ENCODE measurements at regions not wholly inside any gene's neighbourhood (a gene's known extent, or its start where the extent isn't known, plus 50 kb on each side); places are given as distances from the start of the nearest gene placed in this dataset.

DNA sequence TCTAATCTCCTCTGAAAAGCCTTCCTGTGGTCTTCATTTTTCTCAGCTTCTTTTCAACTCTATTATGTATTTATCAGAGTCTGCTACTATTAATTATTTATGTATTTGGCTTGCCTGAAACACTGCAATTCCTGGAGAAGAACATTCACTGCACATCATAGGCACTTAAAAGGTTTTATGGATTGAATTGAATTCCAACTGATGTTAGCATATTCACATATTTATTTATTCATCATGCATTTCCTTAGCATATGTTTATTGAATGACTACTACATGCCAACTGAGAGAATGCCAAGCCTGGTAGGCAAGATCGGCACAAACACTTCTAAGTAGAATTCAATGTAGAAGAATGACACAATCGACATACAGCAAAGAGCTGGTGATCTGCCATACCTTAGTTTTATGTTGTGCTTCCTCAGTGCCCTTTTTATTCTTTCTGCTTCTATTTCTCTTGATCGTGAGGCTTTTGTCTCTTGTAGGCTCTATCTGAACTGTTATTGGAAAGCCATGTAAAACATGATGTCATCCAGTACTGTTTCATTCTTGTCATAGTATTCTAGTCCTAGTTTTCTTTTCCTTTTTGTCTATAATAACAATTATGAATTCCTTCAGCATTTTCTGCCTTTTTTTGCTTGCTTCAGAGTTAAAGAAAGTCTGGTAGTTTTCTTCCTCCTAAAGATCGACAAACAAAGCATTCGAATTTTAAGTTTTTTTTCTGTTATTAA, 454.2 kb downstream of the TLE4 start:
- FAIRE-seq: no peak

DNA sequence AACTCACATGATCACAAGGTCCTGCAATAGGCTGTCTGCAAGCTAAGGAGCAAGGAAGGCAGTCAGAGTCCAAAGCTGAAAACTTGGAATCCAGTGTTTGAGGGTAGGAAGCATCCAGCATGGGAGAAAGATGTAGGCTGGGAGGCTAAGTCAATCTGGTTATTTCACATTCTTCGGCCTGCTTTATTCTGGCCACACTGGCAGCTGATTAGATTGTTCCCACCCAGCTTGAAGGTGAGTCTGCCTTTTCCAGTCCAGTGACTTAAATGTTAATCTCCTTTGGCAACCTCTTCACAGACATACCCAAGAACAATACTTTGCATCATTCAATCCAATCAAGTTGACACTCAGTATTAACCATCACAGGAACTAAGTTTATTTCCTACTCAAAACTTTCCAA, 453.4 kb downstream of the TLE4 start:
- no peak for FAIRE-seq

DNA sequence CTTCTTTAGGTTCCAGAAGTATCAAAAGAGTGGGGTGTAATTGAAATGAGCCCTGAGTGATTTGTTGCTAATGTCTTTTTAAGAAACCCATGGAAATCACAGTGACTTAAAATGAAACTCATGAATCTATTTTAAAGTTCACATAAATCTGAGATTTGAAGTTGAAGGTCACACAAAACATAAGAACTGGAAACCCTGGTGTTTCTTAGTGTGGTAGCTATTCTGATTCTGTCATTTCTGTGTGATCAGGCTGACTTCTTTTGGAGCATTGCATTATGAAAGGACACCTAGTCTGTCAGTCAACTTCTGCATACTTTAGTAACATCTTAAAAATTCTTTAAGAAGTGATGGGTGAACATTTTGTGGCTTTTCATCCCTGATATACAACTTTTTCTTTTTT, 448.8 kb downstream of the TLE4 start:
- no peak for FAIRE-seq

DNA sequence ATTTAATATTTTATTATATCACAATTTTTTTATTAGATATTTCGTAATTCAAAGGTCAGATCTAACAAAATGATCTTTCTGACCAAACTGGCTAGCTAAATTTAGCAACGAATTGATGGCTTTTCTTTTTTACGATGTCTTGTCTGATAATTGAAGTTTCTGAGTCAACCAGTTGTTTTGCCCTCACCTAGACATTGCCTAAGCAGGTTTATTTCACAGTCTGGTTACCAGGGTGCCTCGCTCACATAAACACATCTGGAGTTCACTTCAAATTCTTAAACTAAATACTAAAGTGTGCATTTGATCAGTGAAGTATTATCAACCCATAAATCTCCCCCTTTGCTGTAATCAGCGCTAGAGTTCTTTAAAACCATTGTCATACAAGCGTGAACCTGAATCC, 448.3 kb downstream of the TLE4 start:
- FAIRE-seq: no peak

DNA sequence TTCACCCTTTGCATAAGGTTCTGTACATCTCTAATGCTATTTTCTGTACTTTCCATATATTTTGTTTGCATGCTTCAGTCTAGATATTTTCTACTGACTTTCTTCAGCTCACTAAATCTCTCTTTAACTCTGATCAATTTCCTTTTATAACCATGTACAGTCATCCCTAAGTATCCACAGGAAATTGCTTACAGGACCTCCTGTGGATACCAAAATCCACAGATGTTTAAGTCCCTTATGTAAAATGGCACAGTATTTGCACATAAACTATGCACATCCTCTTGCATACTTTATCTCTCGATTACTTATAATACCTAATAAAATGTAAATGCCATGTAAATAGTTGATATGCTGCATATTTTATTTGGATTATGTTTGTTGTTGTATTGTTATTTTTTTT, 442.1 kb downstream of the TLE4 start:
- no peak for FAIRE-seq

DNA sequence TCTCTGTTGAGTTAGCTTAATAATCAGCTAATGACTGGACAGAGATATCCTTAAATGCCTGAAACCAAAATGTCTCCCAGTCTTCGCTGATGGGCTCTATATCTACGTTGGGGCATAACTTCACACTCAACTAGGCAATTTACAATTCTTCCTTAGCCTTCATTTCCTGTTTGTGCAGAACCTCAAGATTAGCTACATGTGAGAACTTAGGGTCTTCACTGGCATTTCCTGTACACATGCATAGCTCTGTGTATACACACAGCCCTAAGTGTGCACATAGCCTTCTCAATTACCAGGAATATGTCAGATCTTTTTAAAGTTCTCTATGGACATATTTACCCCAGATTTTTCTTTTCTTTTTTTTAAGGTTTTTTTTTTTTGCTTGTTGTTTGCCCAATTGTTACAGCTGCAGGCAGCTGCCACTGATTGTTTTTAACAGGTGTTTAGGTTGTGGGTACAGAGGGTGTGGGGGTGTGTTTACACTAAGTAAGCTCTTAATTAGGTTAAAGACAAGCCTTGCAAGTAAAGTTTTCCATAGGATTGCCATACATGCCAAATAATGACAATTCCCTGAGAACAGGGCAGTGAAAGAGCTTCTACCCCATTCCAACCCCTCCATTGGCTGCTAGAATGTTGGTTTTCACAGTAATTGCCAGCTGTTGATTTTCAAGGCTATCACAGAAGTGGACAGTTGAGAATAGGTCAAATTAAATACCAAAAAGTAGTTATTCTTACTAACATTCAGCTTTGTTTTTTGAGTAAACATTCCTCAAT, 441.0 kb downstream of the TLE4 start:
- FAIRE-seq: no peak

DNA sequence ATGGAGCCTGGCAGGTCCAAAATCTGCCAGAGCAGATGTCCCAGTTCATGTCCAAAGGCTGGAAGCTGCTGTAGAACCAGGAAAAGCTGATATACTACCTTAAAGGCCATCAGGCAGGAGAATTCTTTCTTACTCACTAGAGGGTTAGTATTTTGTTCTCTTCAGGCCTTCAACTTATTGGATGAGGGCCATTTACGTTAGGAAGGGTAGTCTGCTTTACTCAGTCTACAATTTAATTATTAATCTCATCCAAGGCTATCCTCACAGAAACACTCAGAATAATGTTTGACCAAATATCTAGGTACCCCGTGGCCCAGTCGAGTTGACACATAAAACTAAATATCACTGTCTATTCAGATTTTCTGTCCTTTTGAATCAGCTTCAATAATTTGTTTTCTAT, 437.4 kb downstream of the TLE4 start:
- FAIRE-seq: no peak

DNA sequence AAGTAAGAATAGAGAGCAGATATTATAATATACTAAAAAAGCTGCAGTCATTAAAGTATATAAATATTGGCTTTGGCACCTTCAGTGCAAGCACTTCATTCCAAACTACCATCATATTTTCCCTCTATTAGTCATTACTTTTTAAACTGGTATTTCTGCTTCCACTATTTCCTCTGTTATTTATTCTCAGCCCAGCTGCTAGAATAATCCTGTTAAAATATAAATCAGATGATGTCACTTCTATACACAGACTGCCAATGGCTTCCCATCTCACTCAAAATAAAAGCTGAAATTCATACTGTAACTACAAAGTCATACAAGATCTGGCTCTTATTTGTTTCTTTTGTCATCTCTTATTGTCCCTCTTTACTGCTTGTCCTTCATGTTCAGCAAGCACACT, 432.9 kb downstream of the TLE4 start:
- FAIRE-seq: no peak

DNA sequence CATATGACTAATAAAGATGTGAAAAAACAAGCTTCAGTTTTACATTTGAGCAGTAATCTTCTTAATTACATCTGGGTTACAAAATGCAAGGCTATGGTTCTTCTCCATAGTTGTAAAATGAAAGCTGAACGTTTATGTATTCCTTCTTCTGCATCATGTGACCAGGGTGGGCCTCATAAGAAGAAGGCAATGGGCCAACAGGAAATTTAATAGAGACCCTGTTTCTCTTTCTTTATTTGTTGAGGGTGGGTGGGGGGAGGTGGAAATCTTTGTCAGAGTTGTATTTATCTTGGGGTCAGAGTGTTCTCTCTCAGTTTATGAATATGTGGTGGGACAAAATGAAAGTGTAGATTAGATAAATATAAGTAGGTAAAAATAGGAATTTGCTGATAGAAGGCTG, 418.8 kb downstream of the TLE4 start:
- no peak for FAIRE-seq

DNA sequence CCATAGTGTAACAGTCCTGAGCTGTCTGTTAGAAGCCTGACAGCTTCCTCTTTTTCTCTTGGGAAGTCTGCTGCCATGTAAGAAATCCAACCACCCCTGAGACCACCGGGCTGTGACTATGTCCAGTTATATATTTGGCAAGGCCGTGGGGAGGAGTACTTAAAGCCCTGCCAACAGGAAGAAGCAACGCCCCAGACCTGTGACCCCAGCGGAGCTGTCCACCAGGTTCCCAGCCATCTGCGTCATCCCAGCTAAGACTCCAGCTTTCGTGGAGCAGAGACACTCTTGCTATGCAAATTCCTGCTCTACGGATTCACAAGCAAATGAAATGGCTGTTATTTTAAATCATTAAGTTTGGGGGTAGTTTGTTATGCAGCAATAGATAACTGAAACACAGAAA, 417.3 kb downstream of the TLE4 start:
- FAIRE-seq: no peak

DNA sequence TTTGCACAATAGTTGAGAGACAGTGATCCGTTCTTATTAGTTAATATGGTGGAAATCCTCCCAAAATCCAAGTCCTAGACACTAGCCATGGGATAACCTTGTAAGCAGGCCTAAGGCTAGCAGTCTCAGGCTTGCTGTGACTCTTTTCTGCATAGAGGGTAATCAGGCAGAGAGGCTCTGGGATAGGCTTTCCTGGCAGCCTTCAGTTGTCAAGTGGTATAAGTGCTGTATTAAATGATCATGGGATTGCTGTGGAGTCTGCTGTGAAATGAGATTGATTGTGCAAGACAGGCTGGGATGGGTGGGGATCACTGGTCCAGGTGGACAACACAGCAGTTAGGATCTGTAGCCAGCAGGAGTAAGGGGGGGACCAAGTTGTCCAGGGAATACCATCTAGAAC, 416.4 kb downstream of the TLE4 start:
- FAIRE-seq: no peak

DNA sequence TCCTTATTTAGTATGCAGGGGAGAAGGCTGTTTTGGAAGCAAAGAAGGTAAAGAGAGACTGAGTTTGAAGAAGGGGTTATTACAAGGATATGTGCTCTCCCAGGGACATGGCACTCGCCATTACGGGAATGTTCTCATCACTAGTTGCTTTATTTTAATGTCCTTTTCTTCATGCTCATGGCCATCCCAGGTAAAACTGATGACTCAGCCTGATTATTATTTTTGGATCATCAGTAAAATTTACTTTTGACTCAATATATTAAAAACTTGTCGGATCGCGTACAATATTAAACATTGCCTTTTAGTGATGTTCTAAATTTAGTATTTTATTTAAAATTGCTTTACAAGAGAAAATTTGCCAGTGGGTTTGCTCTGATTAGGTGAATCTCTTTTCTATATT, 414.7 kb downstream of the TLE4 start:
- FAIRE-seq: no peak

DNA sequence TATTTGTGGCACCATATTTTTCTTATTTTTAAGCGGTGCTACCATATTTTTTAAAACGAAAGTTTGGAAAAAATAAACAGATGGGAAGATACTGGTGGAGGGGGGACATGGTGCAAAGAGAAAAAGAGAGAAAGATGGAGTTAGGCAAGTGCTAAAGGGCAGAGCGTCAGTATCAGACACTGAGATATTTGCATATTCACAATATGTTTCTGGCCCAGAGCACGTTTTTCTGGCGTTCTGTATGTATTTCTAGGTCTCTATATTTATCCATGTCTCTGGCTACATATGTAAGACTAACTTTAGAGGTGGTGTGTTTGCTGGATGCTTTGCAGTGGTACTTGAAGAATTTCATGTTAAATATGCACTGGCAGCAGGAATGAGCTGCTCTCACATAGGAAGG, 414.0 kb downstream of the TLE4 start:
- FAIRE-seq: no peak

DNA sequence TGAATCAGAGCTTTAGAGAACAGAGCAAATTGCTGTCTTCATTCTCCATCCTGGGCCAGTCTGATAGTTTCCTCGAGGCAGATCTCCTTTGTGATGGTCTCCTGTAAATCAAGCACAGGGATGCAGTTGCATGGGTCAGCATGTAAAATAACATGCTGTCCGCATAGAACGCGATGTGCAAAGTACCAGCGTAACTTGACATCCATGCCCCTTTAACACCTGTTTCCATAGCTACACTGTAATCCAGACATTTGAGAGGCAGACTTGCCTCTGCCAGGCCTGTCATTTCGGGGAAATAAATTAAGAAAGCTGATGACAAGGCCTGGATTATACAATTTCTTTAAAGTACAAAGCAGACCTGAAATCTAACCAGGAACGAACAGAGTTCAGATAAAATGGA, 413.5 kb downstream of the TLE4 start:
- FAIRE-seq: no peak

DNA sequence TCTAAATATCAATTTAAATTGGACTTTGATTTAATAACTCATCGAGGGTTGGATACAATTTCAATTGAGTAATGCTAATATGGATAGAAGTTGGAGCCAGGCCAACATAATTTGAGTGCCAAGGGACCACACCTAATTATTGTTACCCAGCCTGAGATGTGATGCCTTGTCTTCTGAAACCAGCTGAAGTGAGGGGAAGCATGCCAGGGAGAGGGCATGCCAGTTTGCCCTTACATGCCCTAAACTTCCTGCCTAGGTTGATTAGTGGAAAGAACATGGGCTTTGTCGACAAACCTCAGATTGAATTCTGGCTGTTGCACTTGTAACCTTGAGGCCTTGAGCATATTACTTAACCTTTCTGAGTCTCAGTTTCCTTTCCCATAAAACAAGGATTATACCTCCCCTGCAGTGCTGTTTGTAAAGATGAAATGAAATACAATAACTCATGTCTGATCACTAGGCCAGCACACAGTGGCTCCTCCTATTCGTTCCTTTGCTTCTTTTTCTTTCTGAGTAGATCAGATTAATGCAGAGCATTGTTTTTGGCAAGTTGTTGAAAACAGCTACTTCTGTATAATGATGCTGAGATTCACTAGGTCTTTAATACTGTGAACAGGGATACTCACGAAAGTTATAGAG, 412.8 kb downstream of the TLE4 start:
- no peak for FAIRE-seq

DNA sequence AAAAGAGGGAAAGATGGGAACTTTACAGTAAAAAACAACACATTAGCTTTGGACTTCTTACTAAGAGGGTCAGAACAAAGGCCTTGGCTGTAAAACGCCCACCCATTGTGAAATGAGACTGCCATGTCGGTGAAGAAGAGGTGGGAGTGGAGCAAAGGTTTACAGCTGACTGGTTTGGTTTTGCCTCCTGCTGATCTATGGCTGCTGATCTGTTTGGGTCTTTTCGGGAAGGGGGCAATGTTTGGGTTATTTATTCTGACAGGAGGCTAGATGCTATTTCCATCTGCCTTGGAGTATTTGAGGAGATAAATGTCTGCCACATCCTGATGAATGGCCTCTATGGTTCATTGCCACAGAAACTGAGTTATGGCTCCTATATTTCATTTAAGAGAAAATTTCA, 408.7 kb downstream of the TLE4 start:
- no peak for FAIRE-seq

DNA sequence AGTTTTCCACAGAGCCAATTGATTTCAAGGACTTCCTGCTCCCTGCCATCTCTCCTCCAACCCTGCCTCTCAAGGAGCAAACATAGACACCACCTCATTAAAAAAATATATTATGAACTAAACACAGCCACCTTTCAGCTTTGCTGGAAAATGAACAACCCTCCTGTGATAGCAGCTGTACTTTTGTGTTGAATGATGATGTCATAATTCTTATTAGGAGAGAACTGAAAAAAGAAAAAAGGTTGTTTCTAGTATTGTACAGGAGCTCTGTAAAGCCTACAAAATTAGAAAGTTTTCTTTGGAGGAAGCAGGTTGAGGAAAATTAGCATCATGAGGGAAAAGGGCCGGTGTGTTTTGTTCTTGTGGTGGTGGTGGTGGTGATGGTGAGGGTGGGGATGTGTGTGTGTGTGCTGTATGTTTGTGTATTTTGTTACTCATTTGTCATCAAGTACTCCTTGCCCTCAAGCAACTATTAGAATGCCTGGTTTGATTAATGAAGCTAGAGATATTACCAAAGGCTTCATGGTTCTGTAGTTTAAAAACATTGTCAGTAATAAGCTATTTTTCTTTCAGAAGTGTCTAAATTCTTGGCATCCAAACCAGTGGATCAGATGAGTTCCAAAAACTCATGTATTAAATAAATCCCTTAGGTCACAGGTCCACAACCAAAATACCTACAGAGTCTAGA, 405.9 kb downstream of the TLE4 start:
- no peak for FAIRE-seq

DNA sequence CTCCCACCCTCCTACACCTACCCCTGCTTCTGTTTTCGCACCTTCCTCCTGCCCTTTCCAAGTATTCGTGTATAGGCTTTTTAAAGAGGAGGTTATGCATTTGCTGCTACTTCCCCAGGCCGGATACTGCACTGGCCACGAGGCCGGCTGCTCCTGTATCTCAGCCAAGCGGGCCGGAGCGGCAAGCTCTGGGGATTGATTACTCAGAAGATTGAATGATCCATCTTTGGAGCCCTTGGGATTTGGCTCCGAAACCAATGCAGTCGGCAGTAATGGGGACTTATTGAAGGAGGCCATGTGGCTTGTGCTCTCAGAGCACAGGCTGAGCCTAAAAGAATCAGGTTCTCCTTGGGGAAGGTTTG, 405.3 kb downstream of the TLE4 start:
- FAIRE-seq: no peak

DNA sequence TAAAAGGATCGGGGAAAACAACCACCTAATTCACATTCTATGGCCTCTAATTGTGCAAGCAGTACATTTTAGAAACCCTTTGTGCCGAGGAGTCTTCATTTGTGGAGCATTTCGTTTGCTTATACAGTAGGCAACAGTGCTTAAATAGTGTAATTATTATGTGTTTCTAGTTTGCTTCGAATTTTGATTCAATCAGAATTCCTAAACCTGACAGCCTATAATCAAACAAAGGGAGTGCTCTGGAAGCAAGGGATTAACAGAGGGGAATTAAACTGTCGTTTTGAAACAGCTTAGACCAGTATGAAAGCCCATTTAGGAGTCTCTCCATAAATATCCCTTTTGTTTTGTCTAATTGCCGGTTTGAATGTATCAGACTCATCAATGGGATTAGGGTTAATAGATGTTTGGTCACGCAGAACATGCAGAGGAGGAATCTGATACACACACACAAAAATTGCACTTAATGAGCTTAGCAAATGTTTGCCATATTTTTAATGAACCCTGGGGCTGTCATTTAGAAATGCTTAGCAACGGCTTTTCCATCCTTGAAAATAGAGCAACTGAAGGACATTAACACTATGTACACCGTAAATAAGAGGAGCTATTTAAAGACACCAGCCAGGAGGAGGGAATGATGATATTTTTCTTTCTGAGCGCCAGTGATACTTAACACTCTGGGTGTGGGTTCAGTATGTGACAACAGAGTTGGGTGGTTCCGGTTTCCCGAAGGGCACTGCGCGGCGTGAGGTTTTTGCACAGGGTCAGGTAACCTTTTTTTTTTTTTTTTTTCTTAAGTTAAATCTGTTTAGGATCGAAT, 404.7 kb downstream of the TLE4 start:
- FAIRE-seq: no peak

DNA sequence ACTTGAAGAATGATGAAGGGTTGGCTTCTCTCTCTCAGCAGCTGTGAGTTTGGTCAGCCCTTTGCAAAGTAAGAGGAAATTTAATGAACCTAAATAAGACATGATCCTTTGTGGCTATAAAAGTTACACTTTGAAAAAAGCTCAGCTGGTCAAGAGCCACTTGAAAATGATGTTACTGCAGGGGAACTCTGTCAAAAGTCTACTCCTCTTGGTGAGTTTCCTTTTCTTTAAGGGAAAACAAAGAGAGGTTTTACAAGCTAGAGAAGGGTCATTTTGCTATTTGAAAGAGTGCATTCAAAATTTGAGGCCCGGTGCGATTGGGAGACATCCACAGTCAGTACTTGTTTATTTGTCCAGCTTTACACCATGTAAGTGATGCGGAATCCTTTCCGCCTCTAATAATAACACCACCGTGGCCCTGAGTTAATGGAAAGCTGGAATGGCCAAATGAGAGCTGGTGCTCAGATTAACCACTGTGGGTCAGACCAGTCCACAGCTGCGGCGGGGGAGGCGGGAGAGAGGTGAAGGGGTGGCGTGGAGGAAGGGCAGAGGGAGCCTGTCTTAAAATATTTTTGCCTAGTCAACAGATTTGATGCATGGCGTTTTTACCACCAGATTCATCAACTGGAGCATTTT, 404.0 kb downstream of the TLE4 start:
- no peak for FAIRE-seq

DNA sequence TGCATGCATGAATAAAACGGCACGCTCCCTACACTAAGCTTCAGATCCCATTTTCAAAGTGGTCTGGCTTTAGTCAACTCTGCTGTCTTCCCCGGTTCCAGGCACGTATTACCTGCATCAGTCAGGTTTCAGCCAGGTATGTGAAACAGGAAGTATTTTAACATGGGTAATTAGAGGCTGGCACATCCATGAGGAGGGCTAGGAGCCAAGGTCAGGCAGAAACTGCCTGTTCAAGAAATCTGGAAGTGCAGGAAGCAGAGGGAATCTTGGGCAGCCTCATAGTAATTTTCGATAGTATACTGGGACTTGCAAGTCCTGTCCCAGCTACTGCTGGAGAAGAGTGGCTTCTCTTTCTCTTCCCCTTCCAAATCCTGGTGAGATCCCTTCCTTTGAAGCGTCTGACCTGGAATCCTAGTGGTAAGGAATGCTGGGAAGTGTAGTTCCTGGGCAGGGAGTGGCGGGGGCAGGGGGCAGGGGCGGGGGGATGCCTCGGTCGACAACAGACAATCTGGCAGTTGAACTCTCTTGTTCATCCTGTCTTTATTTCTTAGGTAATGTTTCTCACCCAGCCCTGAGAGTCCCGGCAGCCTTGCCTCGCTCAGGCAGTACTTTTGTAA, 403.1 kb downstream of the TLE4 start:
- FAIRE-seq: no peak

DNA sequence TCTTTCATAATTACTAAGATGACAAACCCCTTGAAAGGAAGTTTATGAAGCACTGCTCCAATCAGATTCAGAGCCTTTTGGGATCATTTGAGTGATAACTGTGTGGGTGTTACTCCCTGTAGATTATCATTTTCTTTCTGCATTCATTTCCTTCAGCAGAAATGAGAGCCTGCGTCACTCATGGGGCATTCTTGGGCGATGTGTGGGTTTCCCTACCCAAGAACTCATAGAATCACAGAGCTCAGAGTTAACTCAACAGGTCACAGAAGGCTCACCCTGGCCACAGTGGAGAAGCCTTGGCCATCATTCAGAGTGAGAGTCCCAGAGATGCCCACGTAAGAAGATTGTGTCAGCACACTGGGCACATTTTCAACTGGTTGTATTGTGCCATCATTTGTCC, 401.9 kb downstream of the TLE4 start:
- no peak for FAIRE-seq
